ENCODE measurements at regions not wholly inside any gene's neighbourhood (a gene's known extent, or its start where the extent isn't known, plus 50 kb on each side); places are given as distances from the start of the nearest gene placed in this dataset.

DNA sequence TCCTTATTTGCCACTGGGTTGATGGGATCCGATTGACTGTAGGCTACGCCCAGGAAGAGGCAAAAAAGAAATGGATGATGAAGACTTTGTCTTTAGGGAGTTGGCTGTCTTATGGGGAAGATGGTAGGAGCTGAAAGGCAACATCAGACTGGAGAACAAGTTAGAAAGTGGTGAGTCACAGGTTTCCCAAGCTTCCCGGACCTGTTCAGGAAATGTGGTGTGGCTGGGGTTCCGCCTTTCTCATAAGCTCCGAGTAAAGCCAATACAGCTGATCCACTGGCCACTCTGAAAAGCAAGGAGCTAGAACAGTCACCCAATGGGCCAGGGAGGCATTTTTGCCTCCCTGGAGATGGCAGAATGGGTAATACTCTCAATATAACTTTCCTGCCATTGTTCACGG, 194.5 kb downstream of the SNX19 start:
- H3K9me3 ChIP-seq = no peaks in the 10 kb centered on the region
- H3K36me3 ChIP-seq (ENCODE audit: low read depth, missing control alignments) = no peaks in the 10 kb centered on the region
- intact Hi-C loops (cut with DNase I; ENCODE audit: low total_unique reads) = no loop called here
- no peak overlapping the region for H3K4me3 ChIP-seq
- no peak for TF ChIP-seq POLR2A (IDR thresholded peaks at IDR 0.05)
- TF ChIP-seq, protein P1, sequence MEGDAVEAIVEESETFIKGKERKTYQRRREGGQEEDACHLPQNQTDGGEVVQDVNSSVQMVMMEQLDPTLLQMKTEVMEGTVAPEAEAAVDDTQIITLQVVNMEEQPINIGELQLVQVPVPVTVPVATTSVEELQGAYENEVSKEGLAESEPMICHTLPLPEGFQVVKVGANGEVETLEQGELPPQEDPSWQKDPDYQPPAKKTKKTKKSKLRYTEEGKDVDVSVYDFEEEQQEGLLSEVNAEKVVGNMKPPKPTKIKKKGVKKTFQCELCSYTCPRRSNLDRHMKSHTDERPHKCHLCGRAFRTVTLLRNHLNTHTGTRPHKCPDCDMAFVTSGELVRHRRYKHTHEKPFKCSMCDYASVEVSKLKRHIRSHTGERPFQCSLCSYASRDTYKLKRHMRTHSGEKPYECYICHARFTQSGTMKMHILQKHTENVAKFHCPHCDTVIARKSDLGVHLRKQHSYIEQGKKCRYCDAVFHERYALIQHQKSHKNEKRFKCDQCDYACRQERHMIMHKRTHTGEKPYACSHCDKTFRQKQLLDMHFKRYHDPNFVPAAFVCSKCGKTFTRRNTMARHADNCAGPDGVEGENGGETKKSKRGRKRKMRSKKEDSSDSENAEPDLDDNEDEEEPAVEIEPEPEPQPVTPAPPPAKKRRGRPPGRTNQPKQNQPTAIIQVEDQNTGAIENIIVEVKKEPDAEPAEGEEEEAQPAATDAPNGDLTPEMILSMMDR (IDR thresholded peaks at IDR 0.05) = no peak
- no peak overlapping the region for H3K27ac ChIP-seq
- DNase-seq = no peak
- no peaks in the 10 kb centered on the region for H3K27me3 ChIP-seq
- H3K4me1 ChIP-seq = no peaks in the 10 kb centered on the region
- WGBS, 2 donors = 83 to 89% methylated on average over 6 of the region's 6 CpGs

DNA sequence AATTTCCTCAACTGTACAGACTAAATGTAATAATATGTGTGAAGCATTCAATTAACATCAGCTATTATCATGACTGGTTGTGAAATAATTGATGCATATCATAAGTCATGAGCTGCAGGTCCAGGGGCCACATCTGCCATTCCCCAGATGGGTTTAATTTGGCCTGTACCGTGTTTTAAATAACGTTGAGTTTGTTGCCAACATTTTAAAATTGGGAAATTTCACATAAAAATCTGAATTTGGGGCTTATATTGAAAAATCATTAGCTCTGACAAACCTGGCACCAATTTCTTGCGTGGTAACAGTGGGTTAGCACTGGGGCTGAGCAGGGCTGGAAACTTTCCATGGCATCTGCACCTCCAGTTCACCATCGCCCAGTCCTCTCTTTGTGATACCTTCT, 193.9 kb downstream of the SNX19 start:
- Histone ChIP-seq H3K36me3 (ENCODE audit: low read depth, missing control alignments) (no peaks in the 10 kb centered on the region), H3K9me3 (no peaks in the 10 kb centered on the region), H3K4me1 (no peaks in the 10 kb centered on the region), H3K27ac (no peak overlapping the region), H3K4me3 (no peak overlapping the region), H3K27me3 (no peaks in the 10 kb centered on the region)
- intact Hi-C loops (cut with DNase I; ENCODE audit: low total_unique reads) = no loop called here
- WGBS, 2 donors = 82 to 94% methylated on average over 4 of the region's 4 CpGs
- TF ChIP-seq, protein P1 (IDR thresholded peaks at IDR 0.05) = no peak
- TF ChIP-seq POLR2A (IDR thresholded peaks at IDR 0.05) = no peak
- no peak for DNase-seq

DNA sequence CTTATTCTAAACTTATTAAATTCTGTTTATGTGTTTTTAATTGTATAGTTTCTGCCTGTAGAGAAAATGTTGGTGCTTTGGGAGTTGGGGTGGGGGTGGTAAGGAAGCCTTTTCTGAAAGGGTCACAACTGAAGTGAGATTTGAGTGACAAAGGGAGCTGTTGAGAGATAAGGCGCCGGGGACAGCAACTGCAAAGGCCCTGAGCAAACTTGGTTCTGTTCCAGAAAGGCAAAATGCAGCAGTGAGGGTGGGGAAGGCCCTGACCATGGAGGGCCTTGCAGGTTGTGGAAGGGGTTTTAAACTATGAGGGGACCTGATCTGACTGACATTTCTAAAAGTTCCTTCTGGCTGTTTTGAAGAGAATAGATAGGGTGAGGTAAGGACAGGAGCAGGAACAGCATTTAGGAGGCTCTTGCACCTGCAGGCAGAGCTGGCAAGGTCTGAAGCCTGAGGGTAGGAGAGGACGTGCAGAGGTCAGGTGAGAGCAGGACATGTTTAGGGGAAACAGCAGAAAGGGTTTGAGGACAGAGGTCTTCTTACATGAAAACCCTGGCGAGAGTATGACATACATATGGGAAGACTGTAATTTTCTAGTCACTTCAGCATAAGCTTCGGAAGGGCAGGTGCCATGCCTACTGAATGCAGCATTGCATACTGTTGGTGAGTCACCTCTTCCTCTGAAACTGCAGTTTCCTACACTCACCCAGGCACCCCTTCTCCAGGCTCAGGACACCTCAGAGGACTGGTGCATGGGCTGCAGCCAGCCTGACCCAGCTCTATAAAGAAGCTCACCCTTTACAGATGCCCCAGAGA, 190.7 kb downstream of the SNX19 start:
- Histone ChIP-seq H3K27me3 (no peaks in the 10 kb centered on the region), H3K4me1 (no peaks in the 10 kb centered on the region), H3K4me3 (no peak overlapping the region), H3K9me3 (no peaks in the 10 kb centered on the region), H3K27ac (no peak overlapping the region), H3K36me3 (ENCODE audit: low read depth, missing control alignments) (no peaks in the 10 kb centered on the region)
- no peak for TF ChIP-seq POLR2A (IDR thresholded peaks at IDR 0.05)
- TF ChIP-seq, protein P1 (IDR thresholded peaks at IDR 0.05) = no peak
- 79 to 85% methylated on average over 5 of the region's 5 CpGs for WGBS, 2 donors
- intact Hi-C loops (cut with DNase I; ENCODE audit: low total_unique reads) = no loop called here
- no peak for DNase-seq

DNA sequence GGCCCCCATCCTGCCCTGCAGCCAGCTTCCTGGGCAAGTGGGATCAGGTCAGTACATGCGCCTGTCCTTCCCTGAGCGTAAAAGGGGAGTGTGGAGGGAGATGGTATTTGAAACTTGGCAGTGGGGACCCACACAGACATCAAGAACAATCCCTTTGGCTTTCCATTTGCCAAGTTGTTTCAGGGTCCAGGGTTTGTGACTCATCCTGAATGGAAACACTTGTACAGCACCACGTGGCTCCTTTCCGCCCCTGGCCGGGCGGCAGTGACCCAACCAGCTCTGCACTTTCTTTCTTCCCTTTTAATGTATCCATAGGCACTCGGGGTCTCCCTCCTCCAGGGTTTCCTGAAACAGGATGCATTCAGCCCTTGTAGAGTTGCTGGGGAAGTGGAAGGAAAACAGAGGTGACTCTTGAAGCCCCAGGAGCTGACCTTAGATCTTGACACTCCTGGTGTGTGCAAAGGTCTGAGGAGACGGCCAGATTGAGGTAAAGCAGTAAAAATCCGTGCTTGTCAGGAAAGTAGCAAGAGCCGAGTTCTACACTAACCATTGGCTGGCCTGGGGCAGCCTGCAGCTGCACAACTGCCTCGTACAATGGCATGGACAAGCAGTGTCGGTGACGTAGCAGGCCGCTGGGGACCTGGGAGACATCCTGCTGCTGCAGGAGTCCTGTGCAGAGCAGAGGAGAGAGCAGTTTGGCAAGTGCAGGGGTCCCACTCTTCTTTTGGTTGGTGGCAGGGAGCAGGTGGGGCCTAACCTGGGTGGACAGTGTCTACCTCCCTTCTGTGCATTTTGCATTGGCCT, 189.8 kb downstream of the SNX19 start:
- Histone ChIP-seq H3K27me3 (no peaks in the 10 kb centered on the region), H3K9me3 (no peaks in the 10 kb centered on the region), H3K27ac (no peak overlapping the region), H3K4me1 (no peaks in the 10 kb centered on the region), H3K36me3 (ENCODE audit: low read depth, missing control alignments) (no peaks in the 10 kb centered on the region), H3K4me3 (no peak overlapping the region)
- DNase-seq = no peak
- 70 to 89% methylated on average over 11 to 14 of the region's 14 CpGs for WGBS, 2 donors
- TF ChIP-seq, protein P1 (IDR thresholded peaks at IDR 0.05) = no peak
- TF ChIP-seq POLR2A (IDR thresholded peaks at IDR 0.05) = no peak
- intact Hi-C loops (cut with DNase I; ENCODE audit: low total_unique reads) = no loop called here
